HG02642 (cell line): ENCODE measurements at regions not wholly inside any gene's neighbourhood (a gene's known extent, or its start where the extent isn't known, plus 50 kb on each side); places are given as distances from the start of the nearest gene placed in this dataset.
"Not testable (repeated sequence)": the region's sequence is repeated elsewhere in the genome, so short reads cannot be mapped to it uniquely, and the experiment has no call there.

ENCODE experiments used
- ATAC-seq: cut with Tn5 transposase; IDR thresholded peaks from one replicate; pipeline ENCODE4 v1.9.1; 2021; ENCODE audit warnings: mild to moderate bottlenecking; ENCODE audit not compliant: unreplicated experiment, poor library complexity

- ATAC-seq, result no peak
Observed at GRCh38 chr2:145543155-145543554, 1023.2 kb upstream of the ZEB2 start.

GRCh38 chr2:145541028-145541427 is 1021.1 kb upstream of the ZEB2 start:
- ATAC-seq, result no peak

GRCh38 chr2:145538661-145539350 is 1018.9 kb upstream of the ZEB2 start:
- ATAC-seq, result no peak

GRCh38 chr2:145530653-145531052 is 1010.7 kb upstream of the ZEB2 start:
- no peak for ATAC-seq

DNA sequence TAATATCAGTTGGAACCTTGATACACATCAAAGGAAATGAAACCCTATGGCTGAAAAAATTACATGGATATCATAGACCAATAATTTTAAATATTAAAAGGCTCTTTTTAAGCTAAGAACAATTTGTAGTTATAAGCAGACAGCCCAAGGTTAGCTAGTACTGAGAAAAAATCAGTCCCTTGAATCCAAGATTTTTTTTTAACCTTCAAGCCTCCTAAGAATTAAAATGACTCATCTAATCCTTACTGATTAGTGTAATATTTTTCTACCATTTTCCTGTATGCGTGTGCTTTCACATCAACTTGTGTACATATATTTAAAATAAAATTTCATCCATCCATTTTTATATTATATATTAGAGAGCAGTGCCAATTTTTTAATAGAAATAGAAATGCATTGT is 1004.9 kb upstream of the ZEB2 start:
- ATAC-seq, result no peak

GRCh38 chr2:145524303-145524702 is 1004.4 kb upstream of the ZEB2 start:
- ATAC-seq, result no peak

GRCh38 chr2:145519254-145519653 is 999.3 kb upstream of the ZEB2 start:
- not testable (repeated sequence) for ATAC-seq

- no peak for ATAC-seq
Observed at GRCh38 chr2:145511946-145512345, 992.0 kb upstream of the ZEB2 start.

GRCh38 chr2:145503511-145503910 is 983.6 kb upstream of the ZEB2 start:
- ATAC-seq, result no peak

GRCh38 chr2:145501920-145502319 is 982.0 kb upstream of the ZEB2 start:
- ATAC-seq, result no peak

DNA sequence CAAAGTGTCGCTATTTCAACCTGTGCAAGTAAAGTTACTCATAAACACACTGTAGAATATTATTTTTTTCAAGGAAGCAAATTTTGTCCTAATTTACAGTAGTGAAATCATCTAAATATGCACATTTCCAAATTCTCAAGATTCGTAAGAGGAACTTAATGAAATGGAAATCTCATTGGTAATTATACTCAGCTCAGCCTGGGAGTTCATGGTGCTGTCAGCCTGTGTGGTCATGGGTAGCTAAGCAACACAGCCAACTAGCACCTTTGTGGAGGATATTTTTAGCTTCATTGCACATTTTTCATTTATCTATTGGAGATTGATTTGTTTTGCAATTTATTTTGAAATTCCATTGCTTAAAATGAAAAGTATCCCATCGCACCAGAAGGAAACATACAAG is 975.7 kb upstream of the ZEB2 start:
- ATAC-seq, result no peak

DNA sequence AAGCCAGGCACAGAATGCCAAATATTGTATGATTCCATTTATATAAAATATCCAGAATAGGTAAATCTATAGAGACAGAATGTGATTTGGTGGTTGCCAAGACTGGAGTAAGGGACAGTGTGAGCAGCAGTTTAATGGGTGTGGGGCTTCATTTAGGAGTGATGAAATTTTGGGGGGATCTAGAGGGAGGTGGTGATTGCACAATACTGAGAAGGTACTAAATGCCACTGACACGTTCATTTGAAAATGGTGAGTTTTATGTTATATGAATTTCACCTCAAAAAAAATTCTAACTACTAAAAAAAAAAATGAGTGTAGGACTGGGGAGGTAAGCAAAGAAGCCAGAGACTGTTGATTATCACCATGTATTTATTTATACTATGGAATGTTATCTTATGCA is 974.5 kb upstream of the ZEB2 start:
- no peak for ATAC-seq

GRCh38 chr2:145488571-145488970 is 968.7 kb upstream of the ZEB2 start:
- no peak for ATAC-seq

DNA sequence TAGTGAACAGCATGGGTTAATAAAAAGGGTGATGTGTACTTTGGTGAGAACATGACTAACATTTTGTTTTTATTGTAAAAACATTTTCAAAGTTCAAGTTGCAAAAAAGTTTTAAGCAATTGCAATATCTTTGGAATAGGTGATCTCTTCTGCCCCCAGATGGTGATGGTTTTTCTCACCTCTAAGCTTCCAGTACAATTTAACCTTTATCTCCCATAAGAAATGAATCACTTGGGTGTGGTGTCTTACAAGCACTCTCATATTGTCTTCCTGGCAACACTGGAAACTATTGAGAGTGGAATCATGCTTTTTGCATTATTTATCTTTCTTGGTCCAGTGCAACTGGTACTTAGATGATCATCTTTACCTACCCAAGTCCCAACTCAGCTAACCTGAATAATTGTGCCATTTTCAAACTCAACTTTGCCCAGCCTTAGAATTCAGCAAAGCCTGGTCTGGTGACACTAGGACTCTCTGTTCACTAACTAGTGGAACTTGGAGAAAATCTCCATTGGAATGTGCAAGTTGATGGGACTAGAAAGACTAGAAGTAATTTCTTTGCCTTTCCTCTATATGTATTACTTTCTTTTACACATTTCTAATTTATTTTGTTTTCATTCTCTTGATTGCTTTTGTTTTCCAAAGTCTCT is 964.7 kb upstream of the ZEB2 start:
- no peak for ATAC-seq

DNA sequence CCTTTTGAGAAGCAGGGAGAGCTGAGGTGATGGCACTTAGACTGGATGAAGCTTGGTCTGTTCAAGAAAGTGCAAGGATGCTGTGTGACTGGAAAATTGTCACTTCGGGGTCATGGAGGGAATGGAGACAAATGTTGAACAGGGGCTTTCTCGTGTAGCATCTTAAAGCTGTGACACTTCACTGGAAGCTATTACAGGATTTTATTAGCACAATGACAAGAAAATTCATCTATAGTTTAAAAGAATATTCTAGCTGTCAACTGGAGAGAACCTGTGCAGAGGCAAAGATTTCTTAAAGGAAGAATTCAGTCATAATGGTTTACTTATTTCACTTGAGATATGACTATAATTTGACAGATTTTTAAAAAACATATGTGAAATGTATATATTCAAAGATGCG is 963.9 kb upstream of the ZEB2 start:
- ATAC-seq, result no peak

- no peak for ATAC-seq
Observed at GRCh38 chr2:145481334-145481922, 961.5 kb upstream of the ZEB2 start.

- ATAC-seq, result no peak
Observed at GRCh38 chr2:145464866-145465265, 944.9 kb upstream of the ZEB2 start.

GRCh38 chr2:145460112-145460511 is 940.2 kb upstream of the ZEB2 start:
- ATAC-seq, result no peak

DNA sequence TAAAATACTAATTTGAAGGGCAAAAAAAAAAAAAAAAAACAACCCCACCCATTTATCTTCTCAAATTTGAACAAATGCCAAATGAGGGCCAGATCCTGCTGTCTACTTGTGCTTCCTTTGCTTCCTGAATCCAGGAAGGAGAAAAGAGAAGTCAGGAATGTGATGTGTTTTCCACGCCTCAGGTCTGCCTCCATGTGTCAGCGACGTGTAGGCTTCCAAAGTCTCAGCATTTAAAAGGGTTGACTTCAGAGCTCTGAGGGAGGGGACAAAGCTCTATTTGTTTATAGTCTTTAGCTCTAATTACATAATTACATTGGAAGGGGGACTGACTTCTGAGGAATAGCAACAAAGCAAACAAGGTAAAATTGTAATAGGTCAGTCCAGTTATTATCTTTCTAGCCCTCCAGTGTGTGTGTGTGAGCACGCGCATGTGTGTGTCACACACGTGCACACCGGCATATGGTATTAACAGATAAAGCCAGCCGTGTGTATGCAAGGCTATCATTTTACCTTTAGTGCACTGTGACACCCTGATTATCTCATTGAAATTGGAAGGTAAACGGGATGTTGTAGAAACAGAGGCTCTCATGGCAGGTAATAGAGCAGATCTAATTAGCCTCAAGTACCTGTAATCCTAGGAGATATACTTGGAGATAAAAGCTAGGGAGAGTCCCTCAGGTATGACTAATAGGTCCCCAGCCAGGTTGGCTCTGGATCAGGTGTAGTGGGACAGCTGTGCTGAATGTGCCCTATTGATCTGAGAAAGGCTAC is 911.4 kb upstream of the ZEB2 start:
- ATAC-seq, result no peak

DNA sequence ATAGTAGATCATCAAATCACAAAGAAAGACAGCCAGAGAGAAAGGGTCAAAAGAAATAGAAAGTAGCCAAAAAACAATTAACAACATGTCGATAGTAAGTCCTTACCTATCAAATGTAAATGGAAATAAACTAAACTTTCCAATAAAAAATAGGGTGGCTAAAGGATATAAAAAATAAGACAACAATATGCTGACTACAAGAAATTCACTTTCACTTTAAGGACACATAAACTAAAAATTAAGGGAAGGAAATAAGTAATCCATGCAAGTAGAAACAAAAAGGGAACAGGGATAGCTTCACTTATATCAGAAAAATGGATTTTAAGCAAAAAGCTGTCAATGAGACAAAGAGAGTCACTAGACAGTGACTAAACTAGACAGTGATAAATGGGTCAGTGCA is 903.9 kb upstream of the ZEB2 start:
- no peak for ATAC-seq

DNA sequence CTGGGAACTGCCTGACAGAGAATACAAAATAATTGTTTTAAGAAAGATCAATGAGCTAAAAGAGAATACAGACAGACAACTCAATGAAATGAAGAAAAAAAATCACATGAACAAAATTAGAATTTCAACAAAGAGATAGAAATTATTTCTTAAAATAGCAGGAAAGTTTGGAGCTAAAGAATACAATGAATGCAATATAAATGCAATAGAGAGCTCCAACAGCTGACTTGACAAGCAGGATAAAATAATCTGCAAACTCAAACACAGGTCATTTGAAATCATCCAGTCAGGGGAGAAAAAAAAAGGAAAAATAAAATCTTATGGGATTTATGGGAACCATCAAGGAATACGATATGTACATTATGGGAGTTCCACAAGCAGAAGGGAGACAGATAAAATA is 902.7 kb upstream of the ZEB2 start:
- ATAC-seq, result no peak
